Right renal pelvis (tissue), 4 donors: ENCODE measurements at regions not wholly inside any gene's neighbourhood (a gene's known extent, or its start where the extent isn't known, plus 50 kb on each side); places are given as distances from the start of the nearest gene placed in this dataset.
"Not testable (repeated sequence)": the region's sequence is repeated elsewhere in the genome, so short reads cannot be mapped to it uniquely, and the experiment has no call there.

Experiments
- DNase-seq, 4 donors: peaks; one replicate each; pipeline ENCODE4 v3.0.0-alpha.2; 2013; ENCODE audit warnings: low read depth in 4 of 4, low spot score in 3 of 4, missing footprints in 1 of 4

DNA sequence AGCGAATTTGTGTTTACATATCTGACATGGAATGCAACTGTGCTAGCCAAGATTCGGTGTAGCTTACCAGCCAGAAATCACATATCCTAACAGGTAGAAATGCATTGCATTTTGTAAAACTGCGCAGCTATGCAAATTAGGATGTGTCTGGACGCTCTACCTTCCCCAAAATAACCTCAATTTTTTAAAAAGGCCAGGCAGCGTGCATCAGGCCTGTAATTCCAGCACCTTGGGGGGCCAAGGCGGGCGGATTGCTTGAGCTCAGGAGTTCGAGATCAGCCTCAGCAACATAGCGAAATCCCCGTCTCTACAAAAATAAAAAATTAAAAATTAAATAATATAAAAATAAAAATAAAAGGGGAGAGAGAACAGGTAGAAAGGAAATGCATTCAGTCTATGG lies 305.0 kb downstream of the TYW1 start:
- DNase-seq, result no peak

DNA sequence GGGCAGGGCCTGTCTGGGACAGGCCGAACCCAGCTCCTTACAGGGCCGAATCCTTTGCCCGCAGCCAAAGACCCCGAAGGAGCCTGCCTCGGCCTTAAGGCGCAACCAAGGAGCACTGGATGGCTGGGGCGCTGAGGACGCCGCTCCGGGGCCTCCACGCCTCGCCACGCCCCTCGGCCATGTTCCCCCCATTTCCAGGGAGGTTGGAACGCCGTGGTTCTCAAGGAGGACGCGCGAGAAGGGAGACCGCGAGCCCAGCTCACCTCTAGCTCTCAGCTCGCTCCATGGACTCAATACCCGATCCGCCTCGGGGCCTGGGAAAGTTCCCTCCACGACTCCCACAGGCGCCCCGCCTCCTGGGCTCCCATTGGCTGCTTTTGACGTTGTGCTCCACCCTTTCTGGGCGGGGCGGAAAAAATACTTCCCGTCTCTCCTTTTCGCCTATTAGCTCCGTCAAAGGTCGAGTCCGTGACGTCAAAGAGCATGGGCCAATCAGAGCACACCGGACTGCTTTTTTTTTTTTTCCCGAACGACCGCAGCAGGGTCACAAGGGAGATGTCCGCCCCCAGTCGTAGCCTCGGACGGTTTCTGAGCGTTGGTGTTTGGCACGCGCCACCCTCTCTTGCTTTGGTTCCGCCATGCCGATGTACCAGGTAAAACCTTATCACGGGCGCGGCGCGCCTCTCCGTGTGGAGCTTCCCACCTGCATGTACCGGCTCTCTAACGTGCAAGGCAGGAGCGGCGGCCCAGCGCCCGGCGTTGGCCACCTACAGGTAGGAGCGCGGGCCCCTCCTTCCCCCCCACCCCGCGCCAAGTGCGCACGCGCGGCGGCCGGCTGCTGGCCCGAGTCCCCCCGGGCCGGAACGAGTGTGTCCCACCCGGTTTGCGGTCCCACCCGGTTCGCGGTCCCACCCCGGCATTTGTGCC lies 305.7 kb downstream of the TYW1 start:
- peak; percentile 98 to 100 (median 100) for DNase-seq

DNA sequence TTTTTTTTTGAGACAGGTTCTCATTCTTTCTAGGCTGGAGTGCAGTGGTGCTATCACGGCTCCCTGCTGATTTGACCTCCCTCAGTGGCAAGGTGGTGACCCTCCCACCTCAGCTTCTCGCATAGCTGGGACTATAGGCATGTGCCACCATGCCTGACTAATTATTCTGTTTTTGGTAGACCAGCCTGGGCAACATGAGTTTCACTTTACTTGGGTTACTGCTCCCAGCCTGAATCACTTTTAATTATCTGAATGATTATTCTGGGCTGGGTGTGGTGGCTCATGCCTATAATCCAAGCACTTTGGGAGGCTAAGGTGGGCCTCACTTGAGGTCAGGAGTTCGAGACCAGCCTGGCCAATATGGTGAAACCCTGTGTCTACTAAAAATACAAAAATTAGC lies 308.2 kb downstream of the TYW1 start:
- DNase-seq, result not testable (repeated sequence)

DNA sequence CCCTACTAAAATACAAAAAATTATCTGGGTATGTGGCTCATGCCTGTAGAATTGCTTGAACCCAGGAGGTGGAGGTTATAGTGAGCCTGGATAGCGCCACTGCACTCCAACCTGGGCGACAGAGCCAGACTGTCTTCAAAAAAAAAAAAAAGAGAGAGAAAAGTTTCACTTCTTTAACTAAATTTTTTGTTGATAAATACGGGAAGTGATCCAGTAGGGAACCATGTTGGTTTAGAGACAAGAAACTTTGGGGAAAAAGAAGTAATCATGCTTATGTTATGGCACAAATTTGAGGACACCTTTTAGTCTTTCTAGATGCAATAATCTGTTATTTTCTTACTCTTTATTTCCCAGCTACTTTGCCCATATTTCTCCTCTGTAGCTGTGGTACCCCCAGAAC lies 309.7 kb downstream of the TYW1 start:
- DNase-seq, result no peak

DNA sequence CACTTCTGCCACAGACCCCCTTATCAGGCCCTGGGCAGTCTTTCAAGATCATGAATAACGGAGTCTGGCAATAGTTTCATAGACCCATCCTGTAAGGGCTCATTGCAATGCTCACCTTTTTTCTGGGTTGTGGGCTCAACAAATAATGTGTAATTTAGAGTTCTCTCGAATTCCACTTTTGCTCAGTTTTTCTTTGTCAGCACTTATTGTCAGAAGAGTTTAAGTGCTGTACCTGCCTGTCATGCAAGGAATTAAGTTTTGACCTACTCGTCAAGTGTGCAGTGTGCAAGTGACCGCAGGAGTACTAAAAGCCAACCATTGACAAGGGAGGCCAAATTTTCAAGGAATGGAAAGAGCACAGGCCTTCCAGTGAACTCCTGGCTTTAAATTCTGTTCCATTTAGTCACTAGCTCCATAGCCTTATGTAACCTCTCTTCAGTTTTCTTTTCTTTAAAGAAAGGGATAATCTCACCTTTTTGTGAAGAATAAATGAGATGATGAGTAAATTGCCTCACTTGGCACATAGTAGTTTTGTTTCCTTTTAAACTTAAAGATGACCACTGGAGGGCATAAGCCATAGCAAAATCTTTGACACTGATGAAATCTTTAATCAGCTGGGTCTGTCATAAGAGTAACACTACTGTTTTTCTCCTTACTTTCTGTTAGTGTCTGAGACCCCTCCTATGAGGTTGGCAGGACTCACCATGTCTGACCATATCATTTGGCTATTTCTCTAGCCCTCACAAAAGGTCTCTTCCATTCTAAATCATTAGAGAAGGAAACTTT lies 313.3 kb downstream of the TYW1 start:
- DNase-seq, result no peak

DNA sequence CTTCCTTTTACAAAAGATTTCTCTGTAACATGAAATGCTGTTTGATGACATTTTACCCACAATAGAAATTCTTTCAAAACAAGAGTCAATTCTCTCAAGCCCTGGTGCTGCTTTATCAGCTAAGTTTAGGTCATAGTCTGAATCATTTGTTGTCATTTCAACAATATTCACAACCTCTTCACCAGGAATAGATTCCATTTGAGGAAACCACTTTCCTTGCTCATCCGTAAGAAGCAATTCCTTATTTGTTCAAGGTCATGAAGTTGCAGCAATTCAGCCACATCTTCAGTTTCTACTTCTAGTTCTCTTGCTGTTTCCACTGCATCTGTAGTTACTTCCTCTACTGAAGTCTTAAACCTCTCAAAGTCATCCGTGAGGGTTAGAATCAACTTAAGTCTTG lies 315.3 kb downstream of the TYW1 start:
- DNase-seq, result no peak

DNA sequence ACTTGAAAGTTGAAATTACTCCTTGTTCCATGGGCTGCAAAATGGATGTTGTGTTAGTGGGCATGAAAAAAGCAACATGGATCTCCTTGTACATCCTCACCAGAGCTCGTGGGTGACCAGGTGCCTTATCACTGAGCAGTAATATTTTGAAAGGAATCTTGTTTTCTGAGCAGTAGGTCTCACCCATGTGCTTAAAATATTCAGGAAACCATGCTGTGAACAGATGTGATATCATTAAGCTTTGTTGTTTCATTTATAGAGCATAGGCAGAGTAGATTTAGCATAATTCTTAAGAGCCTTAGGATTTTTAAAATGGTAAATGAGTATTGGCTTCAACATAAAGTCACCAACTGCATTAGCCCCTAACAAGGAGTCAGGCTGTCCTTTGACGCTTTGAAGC lies 316.6 kb downstream of the TYW1 start:
- DNase-seq, result no peak

DNA sequence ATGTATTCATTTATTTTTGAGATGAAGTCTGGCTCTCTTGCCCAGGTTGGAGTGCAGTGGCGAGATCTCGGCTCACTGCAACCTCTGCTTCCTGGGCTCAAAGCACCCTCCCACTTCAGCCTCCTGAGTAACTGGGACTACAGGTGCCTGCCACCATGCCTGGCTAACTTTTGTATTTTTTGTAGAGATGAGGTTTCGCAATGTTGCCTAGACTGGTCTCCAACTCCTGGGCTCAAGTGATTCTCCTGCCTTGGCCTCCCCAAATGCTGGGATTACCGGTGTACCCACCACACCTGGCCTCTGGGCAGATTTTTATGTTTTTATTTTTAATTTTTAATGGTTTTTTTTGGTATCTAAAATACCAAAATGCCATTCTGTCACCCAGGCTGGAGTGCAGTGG lies 320.3 kb downstream of the TYW1 start:
- DNase-seq, result not testable (repeated sequence)

DNA sequence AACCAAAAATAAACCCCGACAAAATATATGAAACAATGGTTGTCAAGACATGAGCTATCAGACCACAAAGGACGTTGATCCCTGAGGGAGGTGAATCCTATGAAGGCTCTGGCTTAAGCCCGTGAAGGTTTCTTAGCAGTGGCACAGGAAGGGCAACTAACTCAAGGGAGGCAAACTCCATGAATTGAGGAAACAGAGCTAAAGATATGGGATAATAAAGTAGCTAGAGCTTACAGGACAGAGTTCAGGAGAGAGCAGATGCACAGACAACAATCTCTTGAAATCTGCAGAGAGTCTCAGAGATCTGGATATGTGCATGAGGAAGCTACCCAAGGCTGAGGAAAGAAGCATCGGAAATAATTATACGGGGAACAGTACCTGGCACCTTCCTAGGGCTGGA lies 331.6 kb downstream of the TYW1 start:
- DNase-seq, result not testable (repeated sequence)

DNA sequence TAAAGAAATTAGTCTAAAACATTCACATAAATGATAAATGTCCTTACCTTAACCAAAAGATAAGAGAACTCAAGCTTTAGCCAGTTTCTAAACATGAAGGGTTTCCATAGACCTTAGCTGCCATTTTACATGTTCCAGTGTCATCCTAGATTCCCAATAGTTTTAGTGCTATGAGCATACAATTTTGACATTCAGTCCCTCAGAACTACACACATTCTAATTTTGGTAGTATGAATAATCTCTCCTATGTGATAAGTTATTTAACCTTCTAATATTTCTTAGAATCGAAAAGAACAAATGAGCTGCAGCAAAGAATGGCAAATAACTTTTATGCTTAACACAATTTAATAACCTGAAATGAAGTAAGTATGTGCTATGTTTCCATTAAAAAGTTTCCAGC lies 338.5 kb downstream of the TYW1 start:
- not testable (repeated sequence) for DNase-seq

DNA sequence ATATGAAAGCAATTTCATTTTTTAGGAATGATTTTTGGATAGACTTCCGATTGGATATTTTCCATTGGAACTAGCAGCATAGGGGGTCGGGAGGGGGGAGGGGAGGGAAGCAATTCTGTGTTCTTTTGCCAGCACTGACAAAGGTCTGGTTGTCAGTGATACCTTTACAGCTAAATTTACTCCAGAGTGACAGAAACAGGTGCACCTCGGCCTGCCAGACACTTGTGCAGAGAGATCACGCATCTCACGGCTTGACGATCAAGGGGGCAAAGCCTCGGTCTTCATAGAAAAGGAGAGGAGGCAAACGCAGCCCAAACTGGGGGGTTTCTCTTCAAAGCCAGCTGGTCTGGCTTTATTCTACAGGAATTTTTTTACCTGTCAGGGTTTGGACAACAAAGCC lies 339.0 kb downstream of the TYW1 start:
- DNase-seq, result not testable (repeated sequence)

DNA sequence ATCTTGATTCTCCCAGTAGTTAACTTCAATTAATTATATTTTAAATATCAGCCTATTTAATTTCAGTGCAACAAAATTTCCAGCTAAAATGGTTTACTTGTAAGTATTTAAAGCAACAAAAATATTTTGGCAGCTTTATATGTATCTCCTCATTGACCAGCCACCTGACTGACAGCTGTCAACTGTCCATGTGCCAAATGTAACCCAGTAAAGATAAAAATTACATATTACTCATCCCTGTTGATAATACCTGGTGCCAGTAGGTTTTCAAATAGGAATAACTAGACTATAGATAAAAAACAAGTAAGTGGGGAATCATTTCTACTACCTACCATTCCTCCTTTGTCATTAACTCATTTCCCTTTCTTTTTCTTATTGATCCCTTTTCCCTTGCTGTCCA lies 341.9 kb downstream of the TYW1 start:
- DNase-seq, result not testable (repeated sequence)

DNA sequence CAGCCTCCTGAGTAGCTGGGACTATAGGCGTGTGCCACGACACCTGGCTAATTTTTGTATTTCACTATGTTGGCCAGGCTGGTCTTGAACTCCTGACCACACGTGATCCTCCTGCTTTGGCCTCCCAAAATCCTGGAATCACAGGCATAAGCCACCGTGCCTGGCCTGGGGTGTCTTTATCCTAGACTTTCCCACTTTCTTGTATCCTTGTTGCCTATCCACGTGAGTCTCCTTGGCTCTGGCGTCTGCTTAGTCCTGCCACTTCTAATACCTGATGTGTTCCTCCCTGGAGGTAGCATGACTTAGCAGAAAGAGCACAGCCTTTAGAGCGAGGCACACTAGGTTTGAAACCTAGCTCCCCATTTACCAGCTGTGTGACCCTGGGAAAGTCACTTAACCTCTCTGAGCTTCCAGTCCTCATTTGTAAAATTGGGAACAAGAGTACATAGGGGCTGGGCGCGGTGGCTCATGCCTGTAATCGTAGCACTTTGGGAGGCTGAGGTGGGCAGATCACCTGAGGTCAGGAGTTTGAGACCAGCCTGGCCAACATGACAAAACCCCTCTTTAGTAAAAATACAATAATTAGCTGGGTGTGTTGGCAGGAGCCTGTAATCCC lies 344.6 kb downstream of the TYW1 start:
- DNase-seq, result no peak

DNA sequence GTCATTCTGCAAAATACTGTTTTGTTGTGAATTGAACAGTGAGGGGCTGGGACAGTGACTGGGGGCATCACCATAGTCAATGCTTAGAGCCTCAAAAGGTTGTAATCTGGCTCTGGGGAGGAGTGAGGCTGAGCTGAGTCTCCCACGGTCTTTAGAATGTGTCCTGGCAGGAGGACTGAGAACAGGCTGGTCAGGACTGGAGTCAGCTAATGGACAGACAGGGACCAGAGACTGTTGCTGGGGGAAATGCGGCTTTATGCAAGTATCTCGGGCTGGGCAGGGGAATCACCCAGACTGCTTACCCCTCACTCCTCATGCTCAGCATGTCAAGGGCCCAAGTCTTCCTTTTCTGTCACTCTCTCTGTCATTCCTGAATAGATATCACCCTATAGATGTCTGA lies 346.5 kb downstream of the TYW1 start:
- no peak for DNase-seq

DNA sequence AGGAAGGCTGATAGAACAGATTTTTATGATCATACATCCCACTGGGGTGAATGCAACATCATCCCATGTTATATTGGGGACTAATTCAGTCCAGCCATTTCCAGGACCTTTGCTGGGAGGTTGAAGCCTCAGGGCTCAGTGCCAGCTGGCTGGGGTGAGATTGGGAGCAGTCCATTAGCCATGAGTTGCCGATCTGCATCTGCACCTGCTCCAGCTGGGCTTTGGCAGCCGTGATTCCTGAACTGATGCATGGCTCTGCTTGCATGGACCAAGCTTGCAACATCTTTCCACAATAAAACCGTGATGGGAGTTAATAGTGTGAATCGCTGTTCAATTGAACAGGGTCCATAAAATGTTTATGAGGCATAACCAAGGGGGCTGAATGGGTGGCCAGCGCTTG lies 346.9 kb downstream of the TYW1 start:
- DNase-seq, result peak in 1 of 4 donors; percentile 5

DNA sequence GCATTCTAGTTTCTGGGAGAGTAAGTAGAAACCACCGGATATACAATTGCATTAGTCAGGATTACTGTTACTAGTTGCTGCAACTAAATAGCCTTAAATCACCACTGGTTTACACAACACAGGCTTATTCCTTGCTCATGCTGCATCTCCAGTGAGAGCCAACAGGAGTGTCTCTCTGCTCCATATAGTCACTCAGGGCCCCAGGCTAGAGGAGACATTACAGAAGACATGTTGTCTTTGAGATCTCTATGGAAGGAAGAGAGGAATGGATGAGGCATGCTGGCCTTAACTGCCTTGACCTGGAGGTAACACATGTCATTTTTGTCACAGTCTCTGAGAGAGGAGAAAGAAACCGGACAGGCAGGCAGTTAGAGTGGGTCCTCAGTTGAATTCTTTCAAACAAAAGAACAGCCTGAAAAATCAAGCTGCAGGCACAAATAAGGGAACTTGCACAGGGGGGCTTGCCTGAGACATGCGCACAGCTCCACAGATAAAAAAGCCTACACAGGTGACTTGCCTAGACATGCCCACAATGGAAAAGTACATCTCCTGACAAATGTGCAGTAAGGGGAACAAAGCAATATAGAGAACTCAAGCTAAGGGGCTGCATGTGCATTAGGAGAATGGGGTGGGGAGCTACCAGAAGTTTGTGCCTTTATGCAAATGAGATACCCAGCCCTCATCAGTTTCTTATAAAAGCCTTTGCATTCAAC lies 348.0 kb downstream of the TYW1 start:
- DNase-seq, result no peak

DNA sequence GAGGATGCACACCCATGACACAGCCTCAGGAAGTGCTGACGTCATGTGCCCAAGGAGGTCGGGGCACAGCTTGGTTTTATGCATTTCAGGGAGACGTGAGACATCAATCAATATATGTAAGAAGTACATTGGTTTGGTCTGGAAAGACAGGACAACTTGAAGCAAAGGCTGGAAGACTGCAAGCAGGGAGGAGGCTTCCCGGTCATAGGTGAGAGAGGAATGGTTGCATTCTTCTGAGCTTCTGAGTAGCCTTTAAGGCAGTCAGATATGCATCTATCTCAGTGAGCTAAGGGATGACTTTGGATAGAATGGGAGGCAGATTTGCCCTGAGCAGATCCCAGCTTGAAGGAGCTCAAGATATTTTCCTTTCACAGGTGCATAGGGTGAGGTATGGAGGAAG lies 349.5 kb downstream of the TYW1 start:
- no peak for DNase-seq

DNA sequence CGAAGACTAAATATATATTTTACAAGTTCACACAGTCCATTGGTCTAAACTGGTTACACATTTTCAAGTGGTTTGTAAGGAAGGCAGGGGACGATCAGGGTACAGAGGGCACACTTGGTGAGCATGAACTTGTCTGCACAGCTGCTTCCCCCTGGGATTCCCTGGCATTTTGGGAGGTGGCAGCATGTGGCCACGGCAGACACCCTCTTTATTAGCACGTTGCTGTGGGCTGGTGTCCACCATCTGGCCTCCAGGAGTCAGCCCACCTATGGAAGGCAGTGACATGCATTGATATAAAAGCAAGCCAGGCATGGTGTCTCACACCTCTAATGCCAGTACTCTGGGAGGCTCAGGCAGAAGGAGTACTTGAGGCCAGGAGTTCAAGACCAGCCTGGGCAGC lies 350.2 kb downstream of the TYW1 start:
- no peak for DNase-seq

DNA sequence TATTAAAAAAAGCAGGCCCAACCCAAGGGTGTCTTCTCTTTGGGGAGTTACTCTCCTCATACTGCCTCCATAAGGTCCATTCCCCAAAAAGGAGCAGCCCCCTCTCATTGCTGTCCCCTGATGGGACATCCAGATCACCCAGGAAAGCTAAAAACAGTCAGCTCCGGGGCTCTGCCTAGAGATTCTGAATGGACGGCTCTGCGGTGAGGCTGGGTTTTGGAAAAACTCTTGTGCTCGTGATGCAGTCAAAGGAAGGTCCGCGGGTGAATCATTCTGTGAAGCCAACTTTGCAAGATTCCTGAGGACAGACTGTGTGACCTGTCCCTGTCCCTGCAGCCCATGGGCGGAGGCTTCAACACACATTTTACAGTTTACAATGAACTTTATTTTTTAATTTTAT lies 351.5 kb downstream of the TYW1 start:
- no peak for DNase-seq

DNA sequence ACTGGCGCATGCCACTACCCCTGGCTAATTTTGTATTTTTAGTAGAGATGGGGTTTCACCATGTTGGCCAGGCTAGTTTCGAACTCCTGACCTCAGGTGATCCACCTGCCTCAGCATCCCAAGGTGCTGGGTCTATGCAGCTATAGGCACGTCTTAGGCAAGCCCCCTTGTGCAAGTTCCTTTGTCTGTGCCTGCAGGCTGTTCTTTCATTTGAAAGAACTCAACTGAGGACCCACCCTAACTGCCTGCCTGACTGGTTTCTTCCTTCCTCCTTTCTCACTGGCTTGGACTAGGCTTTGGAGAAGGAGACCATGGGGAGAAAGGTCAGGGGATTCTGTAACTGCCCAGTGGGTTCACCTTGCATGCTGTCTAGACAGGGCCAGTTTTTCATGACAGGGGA lies 361.0 kb downstream of the TYW1 start:
- DNase-seq, result not testable (repeated sequence)

DNA sequence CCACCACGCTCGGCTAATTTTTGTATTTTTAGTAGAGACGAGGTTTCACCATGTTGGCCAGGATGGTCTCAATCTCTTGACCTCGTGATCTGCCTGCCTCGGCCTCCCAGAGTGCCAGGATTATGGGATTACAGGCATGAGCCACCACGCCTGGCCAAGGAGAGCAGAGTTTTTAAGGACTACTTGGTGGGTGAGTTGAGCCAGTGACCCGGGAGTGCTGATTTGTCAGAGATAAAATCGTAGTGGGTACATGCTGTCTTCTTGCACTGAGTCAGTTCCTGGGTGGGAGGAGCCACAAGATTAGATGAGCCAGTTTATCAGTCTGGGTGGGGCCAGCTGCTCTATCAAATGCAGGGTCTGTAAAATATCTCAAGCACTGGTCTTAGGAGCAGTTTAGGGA lies 361.7 kb downstream of the TYW1 start:
- DNase-seq, result not testable (repeated sequence)
